Astrocyte of the spinal cord (primary cell): ENCODE measurements at regions not wholly inside any gene's neighbourhood (a gene's known extent, or its start where the extent isn't known, plus 50 kb on each side); places are given as distances from the start of the nearest gene placed in this dataset.

Experiments used
- DNase-seq: peaks from one replicate; pipeline ENCODE4 v3.0.0; 2011; ENCODE audit warnings: low read depth, low spot score
- H3K4me3 ChIP-seq: 2 replicates; pipeline ENCODE4 v1.5.1; 2011; ENCODE audit warnings: low read depth, mild to moderate bottlenecking, low read length, moderate library complexity
- CTCF ChIP-seq: IDR thresholded peaks from 2 replicates; pipeline ENCODE4 v1.5.1; 2012; ENCODE audit warnings: low read depth, mild to moderate bottlenecking, low read length, inconsistent platforms
- in situ Hi-C: cut with HindIII; loops from 2 replicates; pipeline ENCODE4 v1.10.0; 2017; ENCODE audit warnings: low sequenced_read_pairs

GRCh38 chr20:43365691-43366090, 92.0 kb upstream of the SRSF6 start:
- no peak for DNase-seq
- TF ChIP-seq CTCF: no peak
- in situ Hi-C loops: no loop called here
- no peak overlapping the region for H3K4me3 ChIP-seq

- no peak for DNase-seq
- TF ChIP-seq CTCF: no peak
- in situ Hi-C loops: no loop called here
- H3K4me3 ChIP-seq: no peak overlapping the region
Observed at GRCh38 chr20:43364001-43364400, 93.7 kb upstream of the SRSF6 start.

GRCh38 chr20:43363506-43363905, 94.2 kb upstream of the SRSF6 start:
- in situ Hi-C loops: no loop called here
- no peak for TF ChIP-seq CTCF
- no peak for DNase-seq
- no peak overlapping the region for H3K4me3 ChIP-seq

- no peak overlapping the region for H3K4me3 ChIP-seq
- DNase-seq: no peak
- in situ Hi-C loops: no loop called here
- TF ChIP-seq CTCF: no peak
Observed at GRCh38 chr20:43361526-43361925, 96.2 kb upstream of the SRSF6 start.

- no peak for TF ChIP-seq CTCF
- no peak for DNase-seq
Observed at GRCh38 chr20:43360016-43360415, 97.7 kb upstream of the SRSF6 start.

GRCh38 chr20:43358811-43359210, 98.9 kb upstream of the SRSF6 start:
- in situ Hi-C loops: no loop called here

More at GRCh38 chr20:43360016-43360415, 97.7 kb upstream of the SRSF6 start:
- H3K4me3 ChIP-seq: no peak overlapping the region
- in situ Hi-C loops: no loop called here

More at GRCh38 chr20:43358811-43359210, 98.9 kb upstream of the SRSF6 start:
- TF ChIP-seq CTCF: no peak
- no peak for DNase-seq
- no peak overlapping the region for H3K4me3 ChIP-seq
